CD8-positive, alpha-beta memory T cell (primary cell): ENCODE measurements at regions not wholly inside any gene's neighbourhood (a gene's known extent, or its start where the extent isn't known, plus 50 kb on each side); places are given as distances from the start of the nearest gene placed in this dataset.

Source experiments
- CTCF ChIA-PET: fragments of 350-600 bp; sonication (Branson Sonifier 250); formaldehyde crosslinking; loops from one replicate; lab custom pipeline; 2021; ENCODE audit warnings: antibody characterized with exemption; lab: Charles Lee
- POLR2A ChIA-PET: fragments of 350-600 bp; sonication (Branson Sonifier 250); formaldehyde crosslinking; loops from one replicate; lab custom pipeline; 2021; ENCODE audit warnings: antibody characterized with exemption; lab: Charles Lee
- DNase-seq, 5 donors: peaks; one replicate each; pipeline versions ENCODE4 v3.0.0 to v3.0.0-alpha.2; 2020 to 2022; ENCODE audit warnings: mixed read lengths in 1 of 5
- H3K27ac ChIP-seq: one replicate; pipeline ENCODE4 v1.7.0; 2013; ENCODE audit warnings: low read depth, mild to moderate bottlenecking, low read length, moderate library complexity
- H3K27me3 ChIP-seq: 2 replicates; pipeline ENCODE4 v1.7.0; 2013; ENCODE audit warnings: low read length, mild to moderate bottlenecking; ENCODE audit not compliant: insufficient read depth, poor library complexity, severe bottlenecking
- H3K36me3 ChIP-seq: 2 replicates; pipeline ENCODE4 v1.7.0; 2013; ENCODE audit warnings: mild to moderate bottlenecking, low read length, moderate library complexity; ENCODE audit not compliant: insufficient read depth
- H3K4me1 ChIP-seq: 2 replicates; pipeline ENCODE4 v1.7.0; 2013; ENCODE audit warnings: mild to moderate bottlenecking, low read length, moderate library complexity; ENCODE audit not compliant: insufficient read depth
- H3K4me3 ChIP-seq: 2 replicates; pipeline ENCODE4 v1.7.0; 2013; ENCODE audit warnings: mild to moderate bottlenecking, low read length
- H3K9me3 ChIP-seq: 2 replicates; pipeline ENCODE4 v1.7.0; 2013; ENCODE audit warnings: mild to moderate bottlenecking, low read length
- H3K27ac Mint-ChIP-seq, 8 donors: one replicate each; pipeline ENCODE4 v1.8.0; 2020 to 2021; ENCODE audit warnings: mixed read lengths in 8 of 8, mild to moderate bottlenecking in 6 of 8, inconsistent platforms in 3 of 8, moderate library complexity in 3 of 8
- H3K27me3 Mint-ChIP-seq, 2 donors: one replicate each; pipeline ENCODE4 v1.8.0; 2020 to 2021; ENCODE audit warnings: mixed read lengths in 2 of 2, mild to moderate bottlenecking in 1 of 2, moderate library complexity in 1 of 2
- H3K36me3 Mint-ChIP-seq, 3 donors: one replicate each; pipeline ENCODE4 v1.8.0; 2020 to 2021; ENCODE audit warnings: mixed read lengths in 3 of 3, inconsistent platforms in 1 of 3, mild to moderate bottlenecking in 1 of 3
- H3K4me1 Mint-ChIP-seq, 3 donors: one replicate each; pipeline ENCODE4 v1.8.0; 2020 to 2021; ENCODE audit warnings: mixed read lengths in 3 of 3, inconsistent platforms in 1 of 3, mild to moderate bottlenecking in 1 of 3
- H3K4me3 Mint-ChIP-seq, 7 donors: one replicate each; pipeline ENCODE4 v1.8.0; 2020 to 2021; ENCODE audit warnings: mixed read lengths in 7 of 7, mild to moderate bottlenecking in 6 of 7, moderate library complexity in 4 of 7, inconsistent platforms in 2 of 7
- H3K9me3 Mint-ChIP-seq, 5 donors: one replicate each; pipeline ENCODE4 v1.8.0; 2020 to 2022; ENCODE audit warnings: mixed read lengths in 5 of 5, mild to moderate bottlenecking in 3 of 5, moderate library complexity in 2 of 5, inconsistent platforms in 1 of 5

- Mint-ChIP-seq H3K4me3 (no peak overlapping the region), H3K9me3 (no peaks in the 10 kb centered on the region)
- no peaks in the 10 kb centered on the region for H3K36me3 ChIP-seq
Measured at GRCh38 chr13:44759384-44760360, 183.5 kb upstream of the TSC22D1 start.

GRCh38 chr13:44758630-44759383 lies 182.7 kb upstream of the TSC22D1 start:
- H3K4me1 ChIP-seq = no peaks in the 10 kb centered on the region
- no peak overlapping the region for H3K27ac Mint-ChIP-seq
- peaks cover 1 to 7% of the 10 kb centered on the region in 2 donors for H3K27me3 Mint-ChIP-seq
- no peaks in the 10 kb centered on the region for H3K4me1 Mint-ChIP-seq
- H3K4me3 ChIP-seq = no peak overlapping the region
- H3K36me3 Mint-ChIP-seq = no peaks in the 10 kb centered on the region
- H3K4me3 Mint-ChIP-seq = no peak overlapping the region
- H3K36me3 ChIP-seq = no peaks in the 10 kb centered on the region
- H3K9me3 Mint-ChIP-seq = no peaks in the 10 kb centered on the region
- POLR2A ChIA-PET = no interaction called here
- H3K27ac ChIP-seq = no peak overlapping the region
- CTCF ChIA-PET = no interaction called here
- H3K27me3 ChIP-seq = no peaks in the 10 kb centered on the region
- DNase-seq = no peak
- H3K9me3 ChIP-seq = no peaks in the 10 kb centered on the region

More at GRCh38 chr13:44759384-44760360, 183.5 kb upstream of the TSC22D1 start:
- H3K4me3 ChIP-seq = no peak overlapping the region
- no peaks in the 10 kb centered on the region for H3K27me3 ChIP-seq
- ChIA-PET POLR2A (no interaction called here), CTCF (no interaction called here)
- Mint-ChIP-seq H3K27me3 (peaks cover 1 to 7% of the 10 kb centered on the region in 2 donors), H3K27ac (peak overlapping the region in 1 of 8 donors; percentile 42), H3K36me3 (no peaks in the 10 kb centered on the region), H3K4me1 (no peaks in the 10 kb centered on the region)
- H3K4me1 ChIP-seq = no peaks in the 10 kb centered on the region
- H3K9me3 ChIP-seq = no peaks in the 10 kb centered on the region
- DNase-seq = no peak
- no peak overlapping the region for H3K27ac ChIP-seq

- H3K9me3 ChIP-seq = no peaks in the 10 kb centered on the region
- peaks cover 1 to 6% of the 10 kb centered on the region in 2 donors for H3K27me3 Mint-ChIP-seq
- peak overlapping the region in 1 of 8 donors; percentile 4 for H3K27ac Mint-ChIP-seq
- H3K27ac ChIP-seq = no peak overlapping the region
- ChIA-PET POLR2A (no interaction called here), CTCF (no interaction called here)
- H3K4me1 ChIP-seq = no peaks in the 10 kb centered on the region
- H3K4me1 Mint-ChIP-seq = no peaks in the 10 kb centered on the region
- no peaks in the 10 kb centered on the region for H3K36me3 ChIP-seq
- no peaks in the 10 kb centered on the region for H3K9me3 Mint-ChIP-seq
- H3K4me3 ChIP-seq = no peak overlapping the region
- no peaks in the 10 kb centered on the region for H3K27me3 ChIP-seq
- H3K4me3 Mint-ChIP-seq = no peak overlapping the region
- H3K36me3 Mint-ChIP-seq = no peaks in the 10 kb centered on the region
- no peak for DNase-seq
Measured at GRCh38 chr13:44757671-44758070, 181.5 kb upstream of the TSC22D1 start.

- no peaks in the 10 kb centered on the region for H3K4me1 ChIP-seq
- ChIA-PET POLR2A (no interaction called here), CTCF (no interaction called here)
- peaks cover 0 to under 1% of the 10 kb centered on the region in 2 donors for H3K27me3 Mint-ChIP-seq
- no peaks in the 10 kb centered on the region for H3K36me3 Mint-ChIP-seq
- no peak overlapping the region for H3K4me3 Mint-ChIP-seq
- DNase-seq = no peak
- H3K27ac Mint-ChIP-seq = no peak overlapping the region
- H3K4me3 ChIP-seq = no peak overlapping the region
- H3K36me3 ChIP-seq = no peaks in the 10 kb centered on the region
- H3K27ac ChIP-seq = no peak overlapping the region
- no peaks in the 10 kb centered on the region for H3K9me3 ChIP-seq
- no peaks in the 10 kb centered on the region for H3K4me1 Mint-ChIP-seq
- H3K27me3 ChIP-seq = no peaks in the 10 kb centered on the region
- no peaks in the 10 kb centered on the region for H3K9me3 Mint-ChIP-seq
Measured at GRCh38 chr13:44756276-44756810, 180.2 kb upstream of the TSC22D1 start.

- Mint-ChIP-seq H3K4me3 (no peak overlapping the region), H3K36me3 (no peaks in the 10 kb centered on the region), H3K27ac (no peak overlapping the region), H3K4me1 (no peaks in the 10 kb centered on the region), H3K27me3 (no peaks in the 10 kb centered on the region), H3K9me3 (no peaks in the 10 kb centered on the region)
- no peak overlapping the region for H3K4me3 ChIP-seq
- H3K27me3 ChIP-seq = no peaks in the 10 kb centered on the region
- POLR2A ChIA-PET = no interaction called here
- H3K36me3 ChIP-seq = no peaks in the 10 kb centered on the region
- CTCF ChIA-PET = no interaction called here
- H3K4me1 ChIP-seq = no peaks in the 10 kb centered on the region
- DNase-seq = no peak
- H3K9me3 ChIP-seq = no peaks in the 10 kb centered on the region
- no peak overlapping the region for H3K27ac ChIP-seq
Measured at GRCh38 chr13:44755872-44756271, 179.7 kb upstream of the TSC22D1 start.

GRCh38 chr13:44752164-44752563 lies 176.0 kb upstream of the TSC22D1 start:
- H3K36me3 ChIP-seq = no peaks in the 10 kb centered on the region
- H3K9me3 ChIP-seq = no peaks in the 10 kb centered on the region
- ChIA-PET POLR2A (no interaction called here), CTCF (no interaction called here)
- H3K27me3 ChIP-seq = no peaks in the 10 kb centered on the region
- H3K27ac ChIP-seq = no peak overlapping the region
- H3K4me1 ChIP-seq = no peaks in the 10 kb centered on the region
- DNase-seq = no peak
- no peaks in the 10 kb centered on the region for H3K4me1 Mint-ChIP-seq
- no peak overlapping the region for H3K4me3 ChIP-seq
- H3K9me3 Mint-ChIP-seq = no peaks in the 10 kb centered on the region
- peaks cover 0 to 2% of the 10 kb centered on the region in 2 donors for H3K27me3 Mint-ChIP-seq
- no peak overlapping the region for H3K27ac Mint-ChIP-seq
- H3K36me3 Mint-ChIP-seq = no peaks in the 10 kb centered on the region
- no peak overlapping the region for H3K4me3 Mint-ChIP-seq

GRCh38 chr13:44750630-44751029 lies 174.5 kb upstream of the TSC22D1 start:
- no peaks in the 10 kb centered on the region for H3K36me3 ChIP-seq
- no peak overlapping the region for H3K4me3 ChIP-seq
- H3K4me1 Mint-ChIP-seq = no peaks in the 10 kb centered on the region
- ChIA-PET POLR2A (no interaction called here), CTCF (no interaction called here)
- no peak overlapping the region for H3K27ac Mint-ChIP-seq
- no peaks in the 10 kb centered on the region for H3K4me1 ChIP-seq
- H3K9me3 ChIP-seq = no peaks in the 10 kb centered on the region
- H3K27ac ChIP-seq = no peak overlapping the region
- no peaks in the 10 kb centered on the region for H3K36me3 Mint-ChIP-seq
- no peaks in the 10 kb centered on the region for H3K27me3 ChIP-seq
- no peaks in the 10 kb centered on the region for H3K9me3 Mint-ChIP-seq
- H3K27me3 Mint-ChIP-seq = peaks cover 4% of the 10 kb centered on the region in 2 donors
- DNase-seq = no peak
- H3K4me3 Mint-ChIP-seq = no peak overlapping the region

- Mint-ChIP-seq H3K4me3 (no peak overlapping the region), H3K4me1 (no peaks in the 10 kb centered on the region), H3K9me3 (no peaks in the 10 kb centered on the region), H3K27me3 (peaks cover 4 to 10% of the 10 kb centered on the region in 2 donors), H3K36me3 (no peaks in the 10 kb centered on the region), H3K27ac (no peak overlapping the region)
- no peaks in the 10 kb centered on the region for H3K4me1 ChIP-seq
- H3K36me3 ChIP-seq = no peaks in the 10 kb centered on the region
- no peaks in the 10 kb centered on the region for H3K9me3 ChIP-seq
- no peak overlapping the region for H3K4me3 ChIP-seq
- ChIA-PET CTCF (no interaction called here), POLR2A (no interaction called here)
- DNase-seq = no peak
- H3K27ac ChIP-seq = no peak overlapping the region
- H3K27me3 ChIP-seq = no peaks in the 10 kb centered on the region
Measured at GRCh38 chr13:44749906-44750305, 173.8 kb upstream of the TSC22D1 start.
